NT2/D1 (cell line): ENCODE measurements at regions not wholly inside any gene's neighbourhood (a gene's known extent, or its start where the extent isn't known, plus 50 kb on each side); places are given as distances from the start of the nearest gene placed in this dataset.

Experiments used
- SUZ12 ChIP-seq: IDR thresholded peaks from 2 replicates; pipeline ENCODE4 v1.6.1; 2011; ENCODE audit not compliant: insufficient read length, insufficient read depth; ENCODE audit errors: extremely low read depth
- ZNF274 ChIP-seq: IDR thresholded peaks from 2 replicates; pipeline ENCODE4 v1.6.1; 2011; ENCODE audit warnings: mild to moderate bottlenecking, low read depth, low read length

GRCh38 chr3:168514252-168514651 lies 418.5 kb upstream of the GOLIM4 start:
- TF ChIP-seq ZNF274 (no peak), SUZ12 (no peak)
